WTC11 (cell line): ENCODE measurements at regions not wholly inside any gene's neighbourhood (a gene's known extent, or its start where the extent isn't known, plus 50 kb on each side); places are given as distances from the start of the nearest gene placed in this dataset.

ENCODE experiments used
- ATAC-seq: fragments of 200-7000 bp; cut with Tn5 transposase; 2 replicates; pipeline ENCODE4 v1.10.0; 2021; ENCODE audit warnings: mild to moderate bottlenecking, moderate library complexity
- CTCF ChIA-PET: fragments of 300-600 bp; sonication (Branson Sonifier 250); formaldehyde crosslinking; loops from one replicate; lab custom pipeline; 2021; ENCODE audit warnings: antibody characterized with exemption; lab: Charles Lee
- POLR2A ChIA-PET: fragments of 350-600 bp; sonication (Branson Sonifier 250); formaldehyde crosslinking; loops from one replicate; lab custom pipeline; 2021; ENCODE audit warnings: antibody characterized with exemption; lab: Charles Lee
- DNase-seq: peaks from one replicate; pipeline ENCODE4 v3.0.0; 2021; ENCODE audit warnings: low spot score
- H3K27ac Mint-ChIP-seq: 2 replicates; pipeline ENCODE4 v1.8.0; 2021; ENCODE audit warnings: mixed read lengths
- H3K27me3 Mint-ChIP-seq: 2 replicates; pipeline ENCODE4 v1.8.0; 2021; ENCODE audit warnings: low read depth, mild to moderate bottlenecking, moderate library complexity, mixed read lengths
- H3K36me3 Mint-ChIP-seq: 2 replicates; pipeline ENCODE4 v1.8.0; 2021; ENCODE audit warnings: mixed read lengths
- H3K4me1 Mint-ChIP-seq: 2 replicates; pipeline ENCODE4 v1.8.0; 2022; ENCODE audit warnings: mixed read lengths
- H3K4me3 Mint-ChIP-seq: 2 replicates; pipeline ENCODE4 v1.8.0; 2021; ENCODE audit warnings: mild to moderate bottlenecking, moderate library complexity, mixed read lengths
- H3K9me3 Mint-ChIP-seq: 2 replicates; pipeline ENCODE4 v1.8.0; 2021; ENCODE audit warnings: mixed read lengths
- ETV6 ChIP-seq: sonication (generic); formaldehyde crosslinking; IDR thresholded peaks from 2 replicates; pipeline ENCODE4 v1.8.1; 2022; ENCODE audit warnings: mild to moderate bottlenecking, missing genetic modification reagents
- RORB ChIP-seq: fragments of 250-450 bp; sonication (Bioruptor Pico); IDR thresholded peaks from 2 replicates; pipeline ENCODE4 v1.9.0; 2021; ENCODE audit warnings: mild to moderate bottlenecking
- TEAD1 ChIP-seq: sonication (generic); formaldehyde crosslinking; IDR thresholded peaks from 2 replicates; pipeline ENCODE4 v1.8.0; 2022; ENCODE audit warnings: mild to moderate bottlenecking, missing genetic modification reagents
- ZNF263 ChIP-seq: sonication (generic); formaldehyde crosslinking; IDR thresholded peaks from 2 replicates; pipeline ENCODE4 v1.8.1; 2022; ENCODE audit warnings: low read depth, mild to moderate bottlenecking, moderate library complexity, missing genetic modification reagents
- TF ChIP-seq, protein P1 (sequence below): fragments of 250-450 bp; sonication (Bioruptor Pico); IDR thresholded peaks from 2 replicates; pipeline ENCODE4 v1.9.0; 2021; ENCODE audit warnings: mild to moderate bottlenecking, borderline replicate concordance
- TF ChIP-seq, protein P2 (sequence below): sonication (generic); formaldehyde crosslinking; IDR thresholded peaks from 2 replicates; pipeline ENCODE4 v1.8.0; 2023; ENCODE audit warnings: missing genetic modification reagents, mild to moderate bottlenecking, borderline replicate concordance
- TF ChIP-seq, protein P3 (sequence below): sonication (generic); formaldehyde crosslinking; IDR thresholded peaks from 2 replicates; pipeline ENCODE4 v1.8.1; 2022; ENCODE audit warnings: mild to moderate bottlenecking, moderate library complexity, missing genetic modification reagents
- TF ChIP-seq, protein P4 (sequence below): sonication (generic); formaldehyde crosslinking; IDR thresholded peaks from 2 replicates; pipeline ENCODE4 v1.8.1; 2023; ENCODE audit warnings: mild to moderate bottlenecking, missing genetic modification reagents
- TF ChIP-seq, protein P5 (sequence below): sonication (generic); formaldehyde crosslinking; IDR thresholded peaks from 2 replicates; pipeline ENCODE4 v1.8.1; 2022; ENCODE audit warnings: mild to moderate bottlenecking, missing genetic modification reagents, moderate library complexity, borderline replicate concordance

DNA sequence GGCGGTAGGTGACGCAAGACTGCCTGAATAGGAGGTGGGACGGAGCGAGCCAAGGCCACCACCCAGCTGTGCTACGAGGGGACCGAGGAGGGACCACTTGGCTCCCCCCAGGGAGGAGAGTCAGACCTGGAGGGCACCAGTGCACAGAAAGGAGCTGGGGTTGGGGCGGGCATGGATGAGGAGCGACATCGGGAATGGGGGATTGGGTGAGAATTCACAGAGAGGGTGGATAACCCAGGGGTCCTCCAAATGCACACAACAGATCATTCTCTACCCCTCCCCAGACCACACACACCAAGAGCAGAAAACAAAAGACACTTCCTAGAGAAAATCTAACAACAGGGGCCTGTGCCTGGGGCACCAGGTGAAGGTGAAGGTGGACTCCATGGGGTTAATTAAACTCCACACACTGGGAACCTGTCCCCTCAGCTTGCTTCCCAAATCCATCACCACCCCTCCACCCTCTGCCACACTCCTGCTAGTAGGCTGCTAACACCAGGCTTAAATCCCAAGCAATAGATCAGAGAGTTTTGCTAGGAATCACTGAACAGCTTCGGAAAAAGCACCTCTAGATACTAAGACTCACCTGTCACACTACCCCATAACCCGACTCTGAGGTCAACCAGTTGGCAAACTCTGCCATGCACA, 274.6 kb downstream of the EIPR1 start (continued):
- TF ChIP-seq, protein P1, sequence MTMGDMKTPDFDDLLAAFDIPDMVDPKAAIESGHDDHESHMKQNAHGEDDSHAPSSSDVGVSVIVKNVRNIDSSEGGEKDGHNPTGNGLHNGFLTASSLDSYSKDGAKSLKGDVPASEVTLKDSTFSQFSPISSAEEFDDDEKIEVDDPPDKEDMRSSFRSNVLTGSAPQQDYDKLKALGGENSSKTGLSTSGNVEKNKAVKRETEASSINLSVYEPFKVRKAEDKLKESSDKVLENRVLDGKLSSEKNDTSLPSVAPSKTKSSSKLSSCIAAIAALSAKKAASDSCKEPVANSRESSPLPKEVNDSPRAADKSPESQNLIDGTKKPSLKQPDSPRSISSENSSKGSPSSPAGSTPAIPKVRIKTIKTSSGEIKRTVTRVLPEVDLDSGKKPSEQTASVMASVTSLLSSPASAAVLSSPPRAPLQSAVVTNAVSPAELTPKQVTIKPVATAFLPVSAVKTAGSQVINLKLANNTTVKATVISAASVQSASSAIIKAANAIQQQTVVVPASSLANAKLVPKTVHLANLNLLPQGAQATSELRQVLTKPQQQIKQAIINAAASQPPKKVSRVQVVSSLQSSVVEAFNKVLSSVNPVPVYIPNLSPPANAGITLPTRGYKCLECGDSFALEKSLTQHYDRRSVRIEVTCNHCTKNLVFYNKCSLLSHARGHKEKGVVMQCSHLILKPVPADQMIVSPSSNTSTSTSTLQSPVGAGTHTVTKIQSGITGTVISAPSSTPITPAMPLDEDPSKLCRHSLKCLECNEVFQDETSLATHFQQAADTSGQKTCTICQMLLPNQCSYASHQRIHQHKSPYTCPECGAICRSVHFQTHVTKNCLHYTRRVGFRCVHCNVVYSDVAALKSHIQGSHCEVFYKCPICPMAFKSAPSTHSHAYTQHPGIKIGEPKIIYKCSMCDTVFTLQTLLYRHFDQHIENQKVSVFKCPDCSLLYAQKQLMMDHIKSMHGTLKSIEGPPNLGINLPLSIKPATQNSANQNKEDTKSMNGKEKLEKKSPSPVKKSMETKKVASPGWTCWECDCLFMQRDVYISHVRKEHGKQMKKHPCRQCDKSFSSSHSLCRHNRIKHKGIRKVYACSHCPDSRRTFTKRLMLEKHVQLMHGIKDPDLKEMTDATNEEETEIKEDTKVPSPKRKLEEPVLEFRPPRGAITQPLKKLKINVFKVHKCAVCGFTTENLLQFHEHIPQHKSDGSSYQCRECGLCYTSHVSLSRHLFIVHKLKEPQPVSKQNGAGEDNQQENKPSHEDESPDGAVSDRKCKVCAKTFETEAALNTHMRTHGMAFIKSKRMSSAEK (CRISPR knock-in tag) = no peak
- TF ChIP-seq TEAD1 = no peak

DNA sequence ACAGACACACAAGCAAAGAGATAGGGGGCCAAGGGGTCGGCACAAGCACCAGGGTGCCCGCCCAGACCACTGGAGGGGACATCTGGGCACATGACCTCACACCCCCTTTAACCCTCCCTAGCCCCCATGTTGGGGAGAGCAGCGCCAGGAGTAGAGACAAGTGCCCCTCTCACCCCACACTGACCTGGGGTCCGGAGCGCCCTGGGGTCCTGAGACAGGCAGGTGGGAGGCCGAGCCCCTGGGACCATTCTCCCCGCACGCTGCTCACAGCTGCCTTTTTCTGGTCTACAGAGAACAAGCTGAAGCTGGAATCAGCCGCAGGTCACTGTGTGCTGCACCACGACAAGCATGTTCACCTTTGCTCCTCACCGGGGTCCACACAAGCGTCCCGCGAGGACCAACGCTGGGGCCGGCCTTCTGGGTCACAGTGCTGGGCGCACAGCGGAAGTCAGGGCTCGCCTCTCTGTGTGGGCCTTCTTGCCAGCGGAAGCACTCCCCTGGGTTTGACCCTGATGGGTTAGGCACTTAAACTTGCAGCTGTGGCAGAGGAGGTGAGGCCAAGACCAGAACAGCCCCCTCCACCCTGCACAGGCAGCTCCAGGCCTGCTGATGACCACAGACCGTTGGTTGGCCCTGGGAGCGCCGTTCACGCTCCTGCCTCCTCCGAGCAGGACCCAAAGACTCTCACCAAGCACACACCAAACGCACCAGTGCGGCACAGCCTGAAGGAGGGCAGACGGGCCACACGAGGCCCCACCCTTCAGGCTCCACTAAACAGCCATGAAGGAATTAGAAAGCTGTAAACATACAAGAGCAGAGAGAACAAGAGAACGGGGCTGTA, 275.3 kb downstream of the EIPR1 start:
- ATAC-seq = no peak; the same call in 1 of the 2 replicates
- ChIA-PET CTCF (no interaction called here), POLR2A (no interaction called here)
- Mint-ChIP-seq H3K36me3 (no peaks in the 10 kb centered on the region), H3K27me3 (peaks cover 4% of the 10 kb centered on the region; the same call in 1 of the 2 replicates), H3K9me3 (no peaks in the 10 kb centered on the region), H3K4me1 (peaks cover 20% of the 10 kb centered on the region), H3K4me3 (no peak overlapping the region), H3K27ac (no peak overlapping the region)
- DNase-seq = no peak
- TF ChIP-seq, protein P2, sequence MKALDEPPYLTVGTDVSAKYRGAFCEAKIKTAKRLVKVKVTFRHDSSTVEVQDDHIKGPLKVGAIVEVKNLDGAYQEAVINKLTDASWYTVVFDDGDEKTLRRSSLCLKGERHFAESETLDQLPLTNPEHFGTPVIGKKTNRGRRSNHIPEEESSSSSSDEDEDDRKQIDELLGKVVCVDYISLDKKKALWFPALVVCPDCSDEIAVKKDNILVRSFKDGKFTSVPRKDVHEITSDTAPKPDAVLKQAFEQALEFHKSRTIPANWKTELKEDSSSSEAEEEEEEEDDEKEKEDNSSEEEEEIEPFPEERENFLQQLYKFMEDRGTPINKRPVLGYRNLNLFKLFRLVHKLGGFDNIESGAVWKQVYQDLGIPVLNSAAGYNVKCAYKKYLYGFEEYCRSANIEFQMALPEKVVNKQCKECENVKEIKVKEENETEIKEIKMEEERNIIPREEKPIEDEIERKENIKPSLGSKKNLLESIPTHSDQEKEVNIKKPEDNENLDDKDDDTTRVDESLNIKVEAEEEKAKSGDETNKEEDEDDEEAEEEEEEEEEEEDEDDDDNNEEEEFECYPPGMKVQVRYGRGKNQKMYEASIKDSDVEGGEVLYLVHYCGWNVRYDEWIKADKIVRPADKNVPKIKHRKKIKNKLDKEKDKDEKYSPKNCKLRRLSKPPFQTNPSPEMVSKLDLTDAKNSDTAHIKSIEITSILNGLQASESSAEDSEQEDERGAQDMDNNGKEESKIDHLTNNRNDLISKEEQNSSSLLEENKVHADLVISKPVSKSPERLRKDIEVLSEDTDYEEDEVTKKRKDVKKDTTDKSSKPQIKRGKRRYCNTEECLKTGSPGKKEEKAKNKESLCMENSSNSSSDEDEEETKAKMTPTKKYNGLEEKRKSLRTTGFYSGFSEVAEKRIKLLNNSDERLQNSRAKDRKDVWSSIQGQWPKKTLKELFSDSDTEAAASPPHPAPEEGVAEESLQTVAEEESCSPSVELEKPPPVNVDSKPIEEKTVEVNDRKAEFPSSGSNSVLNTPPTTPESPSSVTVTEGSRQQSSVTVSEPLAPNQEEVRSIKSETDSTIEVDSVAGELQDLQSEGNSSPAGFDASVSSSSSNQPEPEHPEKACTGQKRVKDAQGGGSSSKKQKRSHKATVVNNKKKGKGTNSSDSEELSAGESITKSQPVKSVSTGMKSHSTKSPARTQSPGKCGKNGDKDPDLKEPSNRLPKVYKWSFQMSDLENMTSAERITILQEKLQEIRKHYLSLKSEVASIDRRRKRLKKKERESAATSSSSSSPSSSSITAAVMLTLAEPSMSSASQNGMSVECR (CRISPR knock-in tag) = no peak
- TF ChIP-seq, protein P3, sequence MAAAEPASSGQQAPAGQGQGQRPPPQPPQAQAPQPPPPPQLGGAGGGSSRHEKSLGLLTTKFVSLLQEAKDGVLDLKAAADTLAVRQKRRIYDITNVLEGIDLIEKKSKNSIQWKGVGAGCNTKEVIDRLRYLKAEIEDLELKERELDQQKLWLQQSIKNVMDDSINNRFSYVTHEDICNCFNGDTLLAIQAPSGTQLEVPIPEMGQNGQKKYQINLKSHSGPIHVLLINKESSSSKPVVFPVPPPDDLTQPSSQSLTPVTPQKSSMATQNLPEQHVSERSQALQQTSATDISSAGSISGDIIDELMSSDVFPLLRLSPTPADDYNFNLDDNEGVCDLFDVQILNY (CRISPR knock-in tag) = no peak
- TF ChIP-seq ETV6 (no peak), ZNF263 (CRISPR knock-in tag) (no peak), RORB (CRISPR knock-in tag) (no peak)
- TF ChIP-seq, protein P4, sequence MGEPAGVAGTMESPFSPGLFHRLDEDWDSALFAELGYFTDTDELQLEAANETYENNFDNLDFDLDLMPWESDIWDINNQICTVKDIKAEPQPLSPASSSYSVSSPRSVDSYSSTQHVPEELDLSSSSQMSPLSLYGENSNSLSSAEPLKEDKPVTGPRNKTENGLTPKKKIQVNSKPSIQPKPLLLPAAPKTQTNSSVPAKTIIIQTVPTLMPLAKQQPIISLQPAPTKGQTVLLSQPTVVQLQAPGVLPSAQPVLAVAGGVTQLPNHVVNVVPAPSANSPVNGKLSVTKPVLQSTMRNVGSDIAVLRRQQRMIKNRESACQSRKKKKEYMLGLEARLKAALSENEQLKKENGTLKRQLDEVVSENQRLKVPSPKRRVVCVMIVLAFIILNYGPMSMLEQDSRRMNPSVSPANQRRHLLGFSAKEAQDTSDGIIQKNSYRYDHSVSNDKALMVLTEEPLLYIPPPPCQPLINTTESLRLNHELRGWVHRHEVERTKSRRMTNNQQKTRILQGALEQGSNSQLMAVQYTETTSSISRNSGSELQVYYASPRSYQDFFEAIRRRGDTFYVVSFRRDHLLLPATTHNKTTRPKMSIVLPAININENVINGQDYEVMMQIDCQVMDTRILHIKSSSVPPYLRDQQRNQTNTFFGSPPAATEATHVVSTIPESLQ = no peak
- TF ChIP-seq, protein P5, sequence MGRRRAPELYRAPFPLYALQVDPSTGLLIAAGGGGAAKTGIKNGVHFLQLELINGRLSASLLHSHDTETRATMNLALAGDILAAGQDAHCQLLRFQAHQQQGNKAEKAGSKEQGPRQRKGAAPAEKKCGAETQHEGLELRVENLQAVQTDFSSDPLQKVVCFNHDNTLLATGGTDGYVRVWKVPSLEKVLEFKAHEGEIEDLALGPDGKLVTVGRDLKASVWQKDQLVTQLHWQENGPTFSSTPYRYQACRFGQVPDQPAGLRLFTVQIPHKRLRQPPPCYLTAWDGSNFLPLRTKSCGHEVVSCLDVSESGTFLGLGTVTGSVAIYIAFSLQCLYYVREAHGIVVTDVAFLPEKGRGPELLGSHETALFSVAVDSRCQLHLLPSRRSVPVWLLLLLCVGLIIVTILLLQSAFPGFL (CRISPR knock-in tag) = no peak
- TF ChIP-seq, all 79 proteins: peak for 0
